WTC11 (cell line): ENCODE measurements at regions not wholly inside any gene's neighbourhood (a gene's known extent, or its start where the extent isn't known, plus 50 kb on each side); places are given as distances from the start of the nearest gene placed in this dataset.
A peak's percentile ranks its signal among the peaks of the same experiment; 100 is the strongest.

Source experiments
- CTCF ChIP-seq: fragments of 200-600 bp; IDR thresholded peaks from 2 replicates; pipeline ENCODE4 v1.8.0; 2022; ENCODE audit warnings: antibody characterized with exemption
- ESRRA ChIP-seq: sonication (generic); formaldehyde crosslinking; IDR thresholded peaks from 2 replicates; pipeline ENCODE4 v1.8.1; 2022; ENCODE audit warnings: mild to moderate bottlenecking, missing genetic modification reagents, borderline replicate concordance
- MAX ChIP-seq: sonication (generic); formaldehyde crosslinking; IDR thresholded peaks from 2 replicates; pipeline ENCODE4 v1.8.0; 2022; ENCODE audit warnings: mild to moderate bottlenecking, missing genetic modification reagents
- SP1 ChIP-seq: sonication (generic); formaldehyde crosslinking; conservative IDR thresholded peaks from 2 replicates; pipeline ENCODE4 v1.8.1; 2022; ENCODE audit warnings: missing genetic modification reagents

- TF ChIP-seq ESRRA (CRISPR knock-in tag) (no peak), SP1 (CRISPR knock-in tag) (no peak), MAX (CRISPR knock-in tag) (no peak), CTCF (peak; percentile 71)
These were observed 549.0 kb upstream of the VRK2 start for GRCh38 chr2:57497489-57498096.
